Right kidney (tissue), 1 donor: ENCODE measurements at regions not wholly inside any gene's neighbourhood (a gene's known extent, or its start where the extent isn't known, plus 50 kb on each side); places are given as distances from the start of the nearest gene placed in this dataset.

ENCODE experiments used
- DNase-seq: peaks from one replicate; pipeline ENCODE4 v3.0.0-alpha.2; 2016

DNA sequence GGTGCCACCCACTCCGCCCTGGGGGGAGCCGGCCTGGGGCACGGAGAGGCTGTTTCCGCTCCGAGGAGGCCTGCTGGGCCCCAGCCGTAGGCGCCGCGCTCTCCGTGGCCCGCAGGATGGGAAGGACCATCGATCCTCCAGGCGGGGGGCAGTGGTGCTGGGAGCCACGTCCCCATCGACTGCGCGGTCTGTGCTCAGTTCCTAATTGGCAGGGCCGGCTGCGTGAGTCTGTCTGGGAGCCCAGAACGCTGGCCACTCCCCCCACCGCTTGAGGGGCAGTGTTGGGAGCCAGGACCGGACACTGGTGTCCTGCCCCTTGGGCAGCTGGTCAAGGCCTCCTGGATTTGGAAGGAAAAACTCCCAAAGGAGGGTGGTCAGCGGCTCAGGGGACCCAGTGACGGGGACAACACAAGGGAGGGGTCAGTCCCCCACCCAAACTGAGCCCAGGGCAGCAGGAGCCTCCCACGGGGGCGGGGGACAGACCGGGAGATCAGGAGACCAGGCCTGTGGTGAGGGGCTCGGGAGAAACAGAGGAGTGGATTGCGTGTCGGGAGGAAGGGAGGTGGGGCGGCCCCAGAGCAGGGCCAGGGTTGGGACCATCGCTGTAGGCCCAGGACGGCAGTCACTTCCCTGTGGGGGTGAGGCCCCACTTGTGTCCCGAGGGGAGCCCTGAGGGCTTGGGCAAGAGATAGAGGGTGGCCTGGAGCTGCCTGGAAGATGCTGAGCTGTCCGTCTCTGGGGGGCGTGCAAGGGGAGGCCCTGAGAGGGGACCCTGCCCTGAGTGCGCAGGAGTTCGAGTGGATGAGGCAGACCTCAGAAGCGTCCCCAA, 89.0 kb downstream of the UNCX start:
- DNase-seq = peak; percentile 33

DNA sequence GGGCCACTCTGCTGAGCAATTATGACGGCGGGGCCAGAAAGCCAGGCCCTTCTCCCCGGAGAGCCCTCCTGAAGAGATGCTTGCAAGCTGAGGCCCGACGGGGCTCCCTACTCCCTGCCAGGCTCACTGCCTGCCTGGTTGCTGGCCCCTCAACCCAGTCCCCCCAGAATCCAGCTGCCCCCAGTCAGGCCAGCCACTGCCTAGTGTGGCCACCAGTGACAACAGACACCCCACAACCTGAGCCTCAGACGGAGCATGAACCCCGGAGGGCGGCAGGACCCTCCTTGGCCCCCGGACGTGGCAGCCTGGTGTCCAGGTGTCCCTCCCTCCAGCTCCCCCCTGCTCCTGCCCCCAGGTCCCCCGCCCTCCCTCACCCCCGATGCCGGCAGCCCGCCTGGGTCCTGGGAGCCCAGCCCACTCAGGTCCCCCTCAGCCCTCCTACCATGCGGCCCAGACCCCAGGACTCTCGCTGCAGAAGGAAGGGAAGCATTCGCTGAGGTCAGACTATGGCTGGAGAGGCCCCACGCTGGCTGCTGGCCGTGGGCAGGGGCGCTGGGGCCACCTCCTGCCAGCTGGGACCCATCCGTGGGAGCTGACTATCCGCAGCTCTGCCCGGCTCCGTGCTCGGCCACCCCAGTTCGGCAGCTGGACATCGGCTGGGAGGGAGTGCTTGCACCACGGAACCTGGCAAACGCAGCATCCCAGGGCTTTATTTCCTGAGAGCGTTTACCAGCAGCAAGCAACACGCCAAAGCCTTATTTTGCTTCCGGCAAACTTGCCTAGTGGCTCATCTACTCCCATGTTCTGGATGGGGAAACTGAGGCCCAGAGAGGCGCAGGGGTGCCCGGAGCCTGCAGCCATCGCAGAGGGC, 89.8 kb downstream of the UNCX start:
- DNase-seq = peak; percentile 52

DNA sequence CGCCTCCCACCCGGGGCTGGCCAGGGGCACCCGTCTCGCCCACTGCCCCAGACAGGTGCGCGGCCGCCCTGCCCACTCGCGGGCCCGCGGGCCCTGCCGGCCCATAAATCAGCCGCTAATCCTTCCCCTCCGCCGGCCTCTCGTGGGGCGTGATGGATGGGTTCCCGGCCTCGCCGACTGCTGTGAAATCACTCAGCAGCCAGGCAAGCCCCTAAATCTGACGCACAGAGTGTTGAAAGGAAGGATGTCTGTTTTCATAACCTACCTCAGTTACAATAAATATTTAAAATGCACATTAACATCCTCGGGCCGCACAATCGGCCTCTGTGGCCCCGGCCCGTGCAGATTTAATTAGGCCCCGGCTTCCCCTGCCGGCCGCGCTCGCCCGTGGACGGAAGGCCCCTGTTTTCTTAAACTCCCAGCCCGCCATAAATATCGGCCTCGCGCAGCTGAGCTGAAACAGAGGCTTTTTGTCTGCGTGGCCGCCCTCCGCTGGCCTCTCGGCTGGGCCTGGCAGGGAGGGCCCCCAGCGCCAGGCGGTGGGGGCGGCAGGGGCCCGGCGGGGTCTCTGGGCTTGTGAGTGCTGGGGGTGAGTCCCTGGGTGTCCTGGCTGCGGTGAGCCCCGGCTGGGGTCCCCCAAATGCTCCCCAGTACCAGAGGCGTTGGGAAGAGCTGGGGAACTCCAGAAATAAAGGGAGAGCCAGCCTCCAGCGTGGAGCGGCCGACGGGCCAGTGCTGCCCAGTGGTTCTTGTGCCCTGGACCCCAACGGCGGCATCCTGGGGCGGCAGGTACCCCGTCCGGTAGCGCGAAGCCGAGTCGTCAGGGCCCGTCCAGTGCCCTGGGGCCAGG, 90.7 kb downstream of the UNCX start:
- DNase-seq = peak; percentile 75

DNA sequence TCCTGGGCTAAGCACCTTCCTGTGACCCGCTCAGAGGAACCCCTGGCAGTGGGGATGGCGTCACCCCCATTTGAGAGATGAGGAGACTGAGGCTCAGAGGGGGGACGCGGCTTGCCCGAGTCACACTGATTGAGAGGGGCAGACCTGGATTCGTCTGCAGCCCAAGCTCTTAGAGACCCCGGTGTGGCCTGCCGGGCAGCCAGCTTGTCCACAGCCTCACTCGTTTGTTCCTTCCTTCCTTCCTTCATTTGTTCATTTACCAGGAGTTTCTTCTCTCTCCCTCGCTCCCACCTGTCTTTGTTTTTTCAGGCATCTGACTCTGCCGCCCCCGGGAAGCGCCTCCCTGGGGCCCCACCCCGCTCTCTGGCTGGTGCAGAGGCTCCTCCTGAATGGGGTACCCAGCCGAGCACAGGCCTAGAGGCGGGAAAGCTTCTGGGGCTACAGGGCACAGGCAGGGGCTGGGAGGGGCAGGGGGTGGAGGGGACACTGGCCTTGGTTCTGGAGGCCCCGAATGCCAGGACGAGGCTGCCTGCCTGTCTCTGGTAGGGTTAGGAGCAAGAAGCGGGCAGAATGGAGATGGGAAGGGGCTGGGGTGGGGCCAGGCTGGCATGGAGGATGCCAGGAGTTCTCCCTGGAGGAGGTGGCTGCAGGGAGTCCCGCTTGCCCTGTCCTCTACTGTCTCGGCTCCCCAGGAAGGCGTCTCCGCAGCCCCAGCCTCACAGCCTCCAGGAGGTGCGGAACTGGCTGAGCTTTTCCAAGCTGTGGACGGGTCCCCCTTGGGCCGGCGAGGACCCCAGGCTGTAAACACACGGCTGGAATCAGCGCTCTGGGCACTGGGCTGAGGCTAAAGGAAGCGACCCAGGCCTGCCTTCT, 91.6 kb downstream of the UNCX start:
- no peak for DNase-seq

DNA sequence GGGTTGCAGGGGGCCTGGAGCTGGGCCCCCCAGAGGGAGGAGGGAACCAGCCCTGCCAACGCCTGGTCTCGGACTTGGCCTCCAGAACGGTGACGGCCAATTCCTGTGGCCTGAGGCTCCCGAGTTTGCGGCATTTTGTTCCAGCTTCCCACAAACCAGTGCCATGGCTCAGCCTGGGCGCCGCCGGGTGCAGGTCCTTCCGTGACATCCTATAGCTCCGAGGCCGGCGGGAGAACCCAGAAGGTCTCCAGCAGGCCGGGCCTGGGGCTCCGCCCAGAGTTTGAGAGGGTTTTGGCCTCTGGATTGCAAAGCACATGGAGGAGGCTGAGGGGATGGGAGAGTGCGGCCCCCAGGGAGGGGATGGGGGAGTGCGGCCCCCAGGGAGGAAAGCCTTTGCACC, 92.6 kb downstream of the UNCX start:
- no peak for DNase-seq

DNA sequence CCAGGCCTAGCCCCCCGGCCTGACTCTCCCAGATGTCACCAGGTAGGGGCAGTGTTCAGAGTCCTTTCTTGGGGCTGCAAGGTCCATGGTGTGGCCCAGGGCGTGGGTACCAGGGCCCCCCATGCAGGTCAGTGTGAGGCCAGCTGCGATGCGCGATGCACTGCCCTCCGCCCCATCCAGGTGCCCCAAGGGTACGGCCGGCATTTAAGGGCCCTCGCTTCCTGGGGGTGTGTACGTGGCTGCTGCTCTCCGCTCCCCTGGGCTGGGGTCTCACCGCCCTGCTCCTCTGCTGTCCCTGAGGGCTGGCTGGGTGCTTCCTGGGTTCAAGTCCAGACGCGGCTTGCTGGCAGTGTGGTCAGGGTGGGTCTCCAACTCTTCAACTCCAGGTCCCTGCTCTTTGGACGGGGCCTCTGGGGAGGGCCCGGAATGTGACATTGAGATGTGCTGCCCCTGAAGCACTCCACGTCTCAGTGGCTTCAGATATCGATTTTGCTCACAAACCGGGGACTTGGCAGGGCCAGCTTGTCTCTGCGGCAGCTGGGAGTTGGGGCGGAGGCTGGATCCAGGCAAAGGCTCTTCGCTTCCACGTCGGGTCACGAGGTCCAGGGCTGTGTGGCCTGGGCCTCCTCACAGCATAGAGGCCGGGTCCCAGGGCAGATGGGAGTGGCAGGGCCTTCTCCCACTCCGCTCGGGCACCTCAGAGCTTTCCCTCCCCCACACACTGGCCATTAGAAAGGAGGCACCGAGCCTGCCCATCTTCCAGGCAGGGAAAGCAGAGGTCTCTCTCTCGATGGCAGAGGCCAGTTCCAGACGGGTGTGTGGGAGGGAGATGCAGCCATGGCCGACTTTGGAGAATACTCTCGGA, 93.2 kb downstream of the UNCX start:
- no peak for DNase-seq

DNA sequence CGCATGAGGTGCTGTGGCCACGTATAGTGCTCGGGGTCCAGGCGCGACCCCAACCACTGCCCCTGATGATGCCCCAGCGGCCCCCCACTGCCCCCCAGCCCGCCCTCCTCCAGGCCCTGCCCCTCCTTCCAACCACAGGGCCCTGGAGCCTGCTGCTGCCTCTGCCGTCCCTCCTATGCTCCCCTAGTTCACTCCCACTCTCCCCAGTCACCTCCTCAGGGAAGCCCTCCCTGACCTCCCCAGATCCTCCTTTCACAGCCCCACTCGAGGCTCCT, 93.8 kb downstream of the UNCX start:
- DNase-seq = no peak

DNA sequence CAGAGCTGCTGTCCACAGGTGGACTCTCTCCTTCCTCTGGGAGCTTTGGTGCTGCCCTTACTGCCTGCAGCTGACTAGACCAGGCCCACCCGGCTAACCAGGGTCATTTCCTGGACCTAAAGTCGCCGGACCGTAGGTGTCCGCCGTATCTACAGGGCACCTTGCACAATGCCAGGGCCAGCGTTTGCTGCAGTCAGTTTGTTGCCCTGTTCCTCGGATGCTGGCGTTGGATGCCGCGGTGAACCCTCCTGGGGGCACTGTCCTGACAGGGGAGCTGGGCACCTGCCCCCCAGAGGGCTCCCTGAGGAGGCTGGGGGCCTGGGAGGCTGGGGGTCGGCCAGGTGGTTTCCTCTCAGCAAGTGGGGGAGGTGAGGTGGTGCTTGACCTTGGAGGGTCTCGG, 96.6 kb downstream of the UNCX start:
- DNase-seq = no peak

DNA sequence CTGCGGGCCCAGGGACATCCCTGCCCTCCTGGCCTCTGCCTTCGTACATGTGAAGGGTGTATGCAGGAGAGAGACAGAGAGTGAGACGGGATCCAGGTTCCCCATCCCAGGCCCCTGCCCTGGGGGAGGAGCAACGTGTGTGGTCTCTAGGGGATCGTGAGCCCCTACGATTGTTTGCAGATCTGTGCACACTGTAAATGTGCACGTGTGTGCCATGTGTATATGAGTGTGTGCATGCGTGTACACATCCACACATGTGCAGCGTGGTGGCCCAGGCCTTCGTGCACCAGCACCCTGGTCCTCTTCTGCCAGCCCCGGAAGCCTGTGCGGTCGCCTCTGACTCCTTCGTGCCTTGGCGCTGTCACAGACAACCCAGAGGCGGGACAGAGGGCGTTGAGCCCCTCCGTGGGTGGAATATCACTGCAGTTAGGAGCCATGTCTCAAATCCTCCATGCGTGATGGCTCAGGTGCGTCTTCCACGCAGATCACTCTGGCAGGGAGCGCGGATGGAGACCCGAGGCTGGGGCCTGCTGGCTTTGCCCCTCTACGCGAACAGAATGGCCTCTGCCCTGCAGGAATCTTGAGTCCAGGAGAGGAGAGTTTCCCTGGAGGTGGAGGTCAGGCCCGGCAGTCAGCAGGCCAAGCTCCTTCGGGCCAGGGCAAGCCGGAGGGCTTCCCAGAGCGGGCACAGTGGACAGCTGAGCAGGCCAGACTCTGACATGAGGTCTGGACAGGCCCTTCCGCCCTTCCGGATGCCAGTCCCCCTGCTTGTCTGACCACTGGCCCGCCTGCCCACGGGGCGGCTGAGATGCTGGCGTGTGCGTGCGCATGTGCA, 97.5 kb downstream of the UNCX start:
- no peak for DNase-seq

DNA sequence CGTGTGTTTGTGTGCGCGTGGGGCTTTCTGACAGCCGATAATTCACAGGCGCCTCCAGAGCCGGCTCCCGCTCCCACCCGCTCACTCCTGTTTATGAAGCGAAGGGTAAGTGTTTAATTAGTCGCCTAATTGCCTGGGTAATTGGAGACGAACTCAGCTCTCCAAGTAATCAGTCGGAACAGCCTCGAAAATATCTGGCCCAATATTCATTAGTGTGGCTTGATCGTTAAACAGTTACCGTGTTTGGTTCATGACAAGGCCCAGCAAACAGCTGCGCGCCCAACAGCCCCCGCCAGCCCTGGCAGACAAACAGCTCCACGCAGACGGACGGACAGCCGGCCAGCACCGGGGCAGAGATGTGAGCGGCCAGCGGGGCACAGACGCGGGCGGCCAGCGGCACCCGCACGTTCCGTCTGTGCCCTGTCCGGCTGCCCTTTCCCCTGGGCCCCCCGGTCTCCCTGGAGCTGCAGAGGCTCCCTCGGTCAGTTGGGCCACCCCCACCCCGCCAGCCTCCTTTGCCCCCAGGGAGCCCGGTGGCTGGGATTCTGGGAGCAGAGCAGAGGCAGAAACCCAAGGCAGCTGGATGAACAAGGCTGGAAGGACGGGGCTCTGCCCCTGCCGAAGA, 98.2 kb downstream of the UNCX start:
- DNase-seq = no peak

DNA sequence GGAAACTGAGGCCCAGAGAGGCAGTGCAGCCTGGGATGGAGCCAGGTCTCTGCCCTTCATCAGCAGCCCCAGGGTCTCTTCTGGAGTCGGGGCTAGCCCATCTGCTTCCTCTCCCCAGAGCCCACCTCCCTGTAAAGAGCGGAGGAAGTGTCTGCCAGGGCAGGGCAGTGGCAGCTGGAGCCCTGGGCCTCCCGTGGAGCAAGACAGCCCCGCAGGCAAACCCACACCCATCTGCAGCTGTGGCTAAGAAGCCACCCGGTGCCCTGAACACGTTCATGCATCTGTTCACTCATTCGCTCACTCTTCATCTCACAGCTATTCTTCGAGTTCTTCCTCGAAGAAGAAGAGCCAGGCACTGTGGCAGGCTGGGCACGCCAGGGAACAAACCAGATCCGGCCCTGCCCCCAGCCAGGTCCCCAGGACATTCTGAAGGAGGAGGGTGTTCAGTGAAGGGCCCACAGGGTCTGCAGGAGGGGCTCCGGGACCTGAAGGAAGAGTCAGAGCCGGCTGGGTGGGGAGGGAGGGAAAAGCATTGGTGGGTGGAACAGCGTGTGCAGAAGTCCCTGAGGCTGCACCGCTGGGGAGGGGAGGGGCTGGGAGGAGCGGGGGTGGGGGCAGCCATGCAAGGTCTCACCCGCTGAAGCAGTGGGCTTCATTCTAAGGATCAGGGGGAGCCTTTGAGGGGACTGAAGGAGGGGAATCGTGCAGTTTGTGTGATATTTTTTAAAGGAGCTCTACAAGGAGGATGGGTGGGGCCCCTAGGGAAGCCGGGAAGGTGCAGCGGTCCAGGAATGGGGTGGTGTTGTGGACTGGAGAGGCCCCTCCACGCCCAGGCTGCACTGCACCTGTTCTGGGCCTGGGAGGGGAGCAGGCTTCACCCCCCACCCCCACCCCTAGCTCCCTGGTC, 99.1 kb downstream of the UNCX start:
- no peak for DNase-seq

DNA sequence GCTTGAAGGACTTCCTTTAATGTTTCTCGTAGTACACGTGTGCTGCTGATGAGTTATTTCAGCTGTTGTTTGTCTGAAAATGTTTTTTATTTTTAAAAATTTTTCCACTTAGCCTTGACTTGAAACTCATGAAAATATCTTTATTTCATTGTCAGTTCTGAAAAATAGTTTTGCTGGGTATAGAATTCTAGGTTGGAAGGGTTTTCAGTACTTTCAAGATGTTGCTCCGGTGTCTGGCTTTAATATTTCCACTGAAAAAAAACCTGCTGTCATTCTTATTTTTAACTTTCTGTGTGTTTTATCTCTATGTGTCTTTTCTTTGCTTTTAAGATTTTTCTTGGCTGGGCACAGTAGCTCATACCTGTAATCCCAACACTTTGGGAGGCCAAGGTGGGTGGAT, 103.8 kb downstream of the UNCX start:
- no peak for DNase-seq

DNA sequence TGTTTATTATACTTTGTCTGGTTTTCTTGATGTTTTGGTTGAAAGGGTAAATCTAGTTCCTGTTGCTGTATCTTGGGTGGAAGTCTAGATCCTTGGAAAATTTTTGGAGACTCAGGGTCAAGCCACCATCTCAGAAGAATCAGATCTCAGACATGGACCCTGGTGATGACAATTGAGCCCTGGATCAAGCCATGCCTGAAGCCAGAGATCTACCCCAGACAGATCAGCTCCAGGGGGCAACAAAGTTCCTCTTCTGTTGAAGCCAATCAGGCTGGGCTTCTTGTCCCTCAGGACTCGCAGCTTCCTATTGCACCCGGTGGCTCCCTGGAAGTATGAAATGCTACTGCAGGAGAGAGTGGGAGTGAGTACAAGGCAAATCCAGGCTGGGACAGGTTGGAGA, 106.9 kb downstream of the UNCX start:
- DNase-seq = no peak

DNA sequence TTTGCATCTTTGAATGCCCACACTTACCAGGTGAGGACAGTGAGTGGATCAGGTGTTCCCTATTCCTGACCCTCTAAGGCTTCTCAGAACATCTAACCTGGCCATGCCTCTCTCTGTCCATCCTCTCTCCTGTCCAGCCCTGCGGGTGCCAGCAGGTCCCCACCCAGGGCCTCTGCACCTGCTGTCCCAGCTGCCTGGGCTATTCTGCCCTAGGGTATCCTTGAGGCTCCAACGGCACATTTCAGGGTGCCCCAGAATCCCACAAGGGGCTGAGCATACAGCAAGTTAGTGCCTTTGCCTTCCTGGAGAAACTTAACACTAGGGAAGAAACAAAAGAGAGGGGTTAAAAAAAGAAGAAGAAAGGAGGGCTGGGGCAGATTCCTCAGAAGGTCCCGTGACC, 107.4 kb downstream of the UNCX start:
- DNase-seq = no peak

DNA sequence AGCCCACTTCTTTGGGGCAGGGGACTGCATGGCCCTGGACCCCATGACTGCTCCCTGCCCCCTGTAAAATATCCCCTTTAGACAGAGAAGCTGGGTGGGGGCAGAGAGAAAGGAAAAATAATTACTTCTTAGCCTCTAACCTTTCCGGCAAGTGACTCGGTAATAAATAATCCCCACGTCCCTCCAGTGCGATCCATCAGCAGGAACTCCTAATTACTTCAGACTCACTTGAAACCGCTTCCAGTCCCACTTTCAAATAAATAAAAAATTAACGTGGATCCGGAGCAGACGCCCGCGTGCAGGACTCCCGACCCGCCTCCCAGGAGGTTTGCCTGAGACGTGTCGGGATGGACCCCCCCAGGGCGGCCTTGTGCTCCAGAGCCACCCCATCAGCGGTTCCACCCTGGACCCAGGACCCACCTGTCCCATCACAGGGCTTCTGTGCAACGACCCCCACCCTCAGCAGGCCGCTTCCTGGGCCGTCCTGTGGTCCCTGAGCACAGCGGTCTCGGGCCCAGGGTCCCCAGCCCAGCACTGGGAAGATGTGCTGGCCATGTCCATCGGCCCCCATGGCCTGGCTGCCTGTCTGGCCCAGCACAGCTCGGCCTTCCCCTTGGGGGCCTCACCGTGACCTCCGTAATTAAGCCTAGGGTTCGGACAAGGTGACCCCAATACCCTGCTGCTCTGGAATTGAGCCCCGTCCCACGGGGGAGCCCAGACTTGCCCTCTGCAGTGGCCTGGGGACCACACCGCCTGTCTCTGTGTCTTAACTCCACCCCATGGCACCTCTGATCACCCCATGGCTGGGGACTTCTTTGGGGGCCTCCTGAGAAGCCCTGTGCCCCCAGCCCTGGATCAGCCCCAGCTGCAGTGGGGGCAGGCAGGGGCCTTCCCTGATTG, 108.0 kb downstream of the UNCX start:
- peak; percentile 58 for DNase-seq

DNA sequence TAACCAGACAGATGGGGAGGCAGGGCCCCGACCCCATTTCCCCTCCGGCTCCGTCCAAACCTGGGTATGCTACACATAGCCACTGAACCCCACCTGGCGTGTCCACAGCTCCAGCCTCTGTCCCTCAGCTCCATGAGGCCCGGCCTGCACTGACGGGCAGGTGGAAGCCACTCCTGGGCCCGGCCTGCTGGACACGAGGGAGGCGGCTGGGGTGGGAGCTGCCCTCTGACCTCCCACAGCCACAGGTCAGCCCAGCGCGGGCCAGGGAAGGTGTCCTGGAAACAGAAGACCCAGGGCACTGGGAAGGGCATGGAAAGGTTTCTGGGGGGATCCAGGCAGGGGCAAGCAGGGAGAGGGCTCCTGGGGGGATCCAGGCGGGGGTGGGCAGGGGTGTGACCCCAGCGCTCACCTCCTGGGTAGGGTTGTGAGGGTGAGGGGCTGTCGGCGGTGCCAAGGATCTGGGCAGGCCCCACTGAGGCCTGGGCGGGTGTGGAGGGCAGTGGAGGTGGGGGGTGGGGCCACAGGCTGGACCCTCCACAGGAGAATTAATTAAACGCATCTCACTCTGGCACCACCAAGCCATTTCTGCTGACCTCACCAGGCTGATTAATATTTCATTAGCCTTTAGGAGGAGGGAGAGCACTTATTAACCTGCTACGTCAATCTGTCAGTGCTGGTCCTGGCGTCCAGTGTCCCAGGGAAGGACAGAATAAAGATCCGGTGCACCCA, 108.9 kb downstream of the UNCX start:
- DNase-seq = no peak
